ENCODE measurements at regions not wholly inside any gene's neighbourhood (a gene's known extent, or its start where the extent isn't known, plus 50 kb on each side); places are given as distances from the start of the nearest gene placed in this dataset.
"Not testable (repeated sequence)": the region's sequence is repeated elsewhere in the genome, so short reads cannot be mapped to it uniquely, and the experiment has no call there.

DNA sequence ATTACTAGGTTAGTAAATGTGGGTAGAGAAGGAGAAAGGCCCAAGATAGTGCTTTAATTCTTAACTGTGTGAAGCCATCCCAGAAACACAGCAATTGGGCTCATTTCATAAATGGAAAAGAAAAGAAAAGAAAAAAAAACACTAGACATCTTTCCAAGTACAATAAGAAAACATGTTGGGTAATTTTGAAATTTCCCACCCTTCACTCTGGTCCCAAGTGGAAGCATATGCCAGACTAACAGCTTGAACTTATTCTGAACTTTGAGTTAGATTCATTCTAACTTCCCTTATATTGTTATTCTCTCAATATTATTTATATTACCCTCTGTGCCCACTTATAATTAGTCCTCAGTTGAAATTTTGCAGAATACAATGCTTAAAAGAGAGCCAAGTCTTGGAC, 113.4 kb upstream of the GHR start:
- no peak for DNase-seq (ENCODE audit: low spot score)
- TF ChIP-seq, protein P1, sequence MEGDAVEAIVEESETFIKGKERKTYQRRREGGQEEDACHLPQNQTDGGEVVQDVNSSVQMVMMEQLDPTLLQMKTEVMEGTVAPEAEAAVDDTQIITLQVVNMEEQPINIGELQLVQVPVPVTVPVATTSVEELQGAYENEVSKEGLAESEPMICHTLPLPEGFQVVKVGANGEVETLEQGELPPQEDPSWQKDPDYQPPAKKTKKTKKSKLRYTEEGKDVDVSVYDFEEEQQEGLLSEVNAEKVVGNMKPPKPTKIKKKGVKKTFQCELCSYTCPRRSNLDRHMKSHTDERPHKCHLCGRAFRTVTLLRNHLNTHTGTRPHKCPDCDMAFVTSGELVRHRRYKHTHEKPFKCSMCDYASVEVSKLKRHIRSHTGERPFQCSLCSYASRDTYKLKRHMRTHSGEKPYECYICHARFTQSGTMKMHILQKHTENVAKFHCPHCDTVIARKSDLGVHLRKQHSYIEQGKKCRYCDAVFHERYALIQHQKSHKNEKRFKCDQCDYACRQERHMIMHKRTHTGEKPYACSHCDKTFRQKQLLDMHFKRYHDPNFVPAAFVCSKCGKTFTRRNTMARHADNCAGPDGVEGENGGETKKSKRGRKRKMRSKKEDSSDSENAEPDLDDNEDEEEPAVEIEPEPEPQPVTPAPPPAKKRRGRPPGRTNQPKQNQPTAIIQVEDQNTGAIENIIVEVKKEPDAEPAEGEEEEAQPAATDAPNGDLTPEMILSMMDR (IDR thresholded peaks at IDR 0.05; ENCODE audit: borderline replicate concordance, control extremely low read depth, extremely low read depth, insufficient read depth, missing control alignments), result no peak
- in situ Hi-C loops (cut with MboI; ENCODE audit: low sequenced_read_pairs, unreplicated experiment), result no loop called here

DNA sequence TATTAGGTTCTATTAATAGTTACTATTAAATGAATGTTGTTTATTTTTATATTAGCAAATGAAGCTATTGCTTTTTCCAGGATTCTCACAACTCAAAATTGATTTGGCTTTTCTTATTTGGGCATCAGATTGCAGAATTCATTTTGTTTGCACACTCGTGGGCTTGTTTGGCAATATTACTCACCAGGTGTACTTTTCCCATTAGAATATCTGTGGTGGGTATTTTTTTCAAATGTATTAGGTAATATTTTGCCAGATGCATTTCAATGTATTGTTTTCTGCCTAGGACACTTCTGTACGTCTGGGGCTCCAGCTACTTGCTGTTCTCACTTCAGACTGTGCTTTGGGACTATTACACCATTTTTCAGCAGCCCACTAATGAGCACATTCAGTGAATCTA, 108.0 kb upstream of the GHR start:
- TF ChIP-seq, protein P1 (IDR thresholded peaks at IDR 0.05; ENCODE audit: borderline replicate concordance, control extremely low read depth, extremely low read depth, insufficient read depth, missing control alignments), result no peak
- in situ Hi-C loops (cut with MboI; ENCODE audit: low sequenced_read_pairs, unreplicated experiment), result no loop called here

DNA sequence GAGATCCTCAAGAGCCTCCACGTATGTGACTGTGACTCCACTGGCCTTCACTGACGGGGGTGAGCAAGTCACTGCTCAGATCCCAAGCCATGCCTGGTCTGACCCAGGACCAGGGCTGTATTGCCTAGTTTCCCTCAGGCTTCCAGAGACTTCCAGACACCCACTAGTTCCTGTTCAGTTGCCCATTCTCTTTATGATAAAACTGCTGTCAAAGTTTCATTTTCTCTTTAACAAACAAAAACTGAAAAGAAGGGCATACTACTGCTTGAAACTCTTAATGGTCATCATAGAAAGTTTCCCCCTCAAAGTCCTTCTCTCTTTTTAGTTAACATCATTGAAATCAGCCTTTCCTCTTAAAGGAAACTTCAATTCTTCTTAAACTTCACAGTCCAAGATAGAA, 105.7 kb upstream of the GHR start:
- in situ Hi-C loops (cut with MboI; ENCODE audit: low sequenced_read_pairs, unreplicated experiment), result no loop called here
- TF ChIP-seq, protein P1 (IDR thresholded peaks at IDR 0.05; ENCODE audit: borderline replicate concordance, control extremely low read depth, extremely low read depth, insufficient read depth, missing control alignments), result no peak
- DNase-seq (ENCODE audit: low spot score), result no peak

More for the DNA sequence above, 108.0 kb upstream of the GHR start:
- DNase-seq (ENCODE audit: low spot score), result no peak

DNA sequence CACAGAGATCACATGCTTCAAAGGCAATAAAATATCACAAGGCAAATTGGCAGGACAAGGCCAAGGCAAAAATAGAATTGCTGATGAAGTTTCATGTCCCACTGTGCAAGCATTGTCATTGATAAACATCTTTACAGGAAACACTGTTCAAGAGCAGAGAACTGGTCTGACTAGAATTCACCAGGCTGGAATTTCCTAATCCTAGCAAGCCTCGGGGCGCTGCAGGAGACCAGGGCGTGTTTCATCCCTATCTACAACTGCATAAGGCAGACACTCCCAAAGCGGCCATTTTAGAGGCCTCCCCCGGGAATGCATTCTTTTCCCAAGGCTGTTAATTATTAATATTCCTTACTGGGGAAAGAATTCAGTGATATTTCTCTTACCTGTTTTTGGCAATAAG, 103.7 kb upstream of the GHR start:
- DNase-seq (ENCODE audit: low spot score); in situ Hi-C loops (cut with MboI; ENCODE audit: low sequenced_read_pairs, unreplicated experiment): not testable (repeated sequence)

DNA sequence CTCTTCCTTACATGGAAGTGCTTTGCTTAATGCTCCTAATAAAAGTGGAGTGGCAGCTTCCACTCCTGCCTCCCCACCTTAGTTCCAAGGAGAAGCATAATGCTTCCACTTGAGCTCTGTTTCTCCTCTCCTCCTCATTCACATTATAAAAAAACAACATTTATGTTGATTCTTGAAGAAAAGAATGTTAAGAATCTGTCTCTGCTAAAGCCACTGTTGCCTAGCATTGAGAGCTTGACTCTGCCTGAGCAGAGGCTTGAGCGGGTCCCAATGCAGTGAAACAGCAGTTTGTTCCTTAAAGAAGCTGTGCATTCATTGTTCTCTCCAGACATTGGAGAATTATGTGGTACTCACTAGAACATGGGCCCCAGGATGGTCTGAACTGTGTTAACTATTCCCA, 101.5 kb upstream of the GHR start:
- DNase-seq (ENCODE audit: low spot score), result no peak
- in situ Hi-C loops (cut with MboI; ENCODE audit: low sequenced_read_pairs, unreplicated experiment), result no loop called here
- TF ChIP-seq, protein P1 (IDR thresholded peaks at IDR 0.05; ENCODE audit: borderline replicate concordance, control extremely low read depth, extremely low read depth, insufficient read depth, missing control alignments), result no peak

DNA sequence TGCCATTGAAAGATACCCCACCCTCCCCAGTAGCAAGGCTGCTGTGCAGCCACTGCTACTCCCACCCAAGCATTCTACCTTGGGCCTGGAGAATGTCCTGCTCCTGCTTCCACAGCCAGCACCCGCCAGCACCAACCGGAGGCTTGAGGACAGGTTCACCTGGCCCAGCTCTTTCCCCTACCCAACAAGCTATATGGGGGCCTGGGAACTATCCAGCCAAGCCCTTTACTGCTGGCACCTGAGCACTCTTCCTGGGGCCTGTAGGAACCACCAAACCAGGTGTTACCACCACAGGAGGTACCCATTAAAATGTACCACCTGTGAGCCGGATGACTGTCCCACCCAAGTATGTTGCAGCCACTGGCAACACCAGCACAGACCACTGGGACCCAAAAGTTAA, 86.1 kb upstream of the GHR start:
- TF ChIP-seq, protein P1 (IDR thresholded peaks at IDR 0.05; ENCODE audit: borderline replicate concordance, control extremely low read depth, extremely low read depth, insufficient read depth, missing control alignments), result no peak
- no peak for DNase-seq (ENCODE audit: low spot score)
- in situ Hi-C loops (cut with MboI; ENCODE audit: low sequenced_read_pairs, unreplicated experiment), result no loop called here

DNA sequence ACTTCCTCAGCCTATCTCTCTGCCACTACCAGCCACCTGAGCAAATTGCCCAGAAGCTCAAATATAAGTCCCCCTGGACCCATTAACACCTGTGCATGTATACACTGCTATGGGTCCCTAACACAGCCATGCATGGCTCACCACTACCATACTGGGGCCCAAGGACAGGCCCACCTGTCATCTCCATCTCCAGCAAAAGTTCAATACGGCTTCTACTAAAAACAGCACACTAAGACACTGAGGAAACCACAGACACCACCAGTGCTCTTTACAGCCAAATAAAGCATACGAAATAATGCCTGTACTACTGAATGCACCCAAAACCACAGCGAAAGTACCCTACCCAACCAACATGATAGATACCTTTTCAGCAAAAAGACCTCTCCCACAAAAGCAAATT, 85.6 kb upstream of the GHR start:
- TF ChIP-seq, protein P1 (IDR thresholded peaks at IDR 0.05; ENCODE audit: borderline replicate concordance, control extremely low read depth, extremely low read depth, insufficient read depth, missing control alignments), result no peak
- in situ Hi-C loops (cut with MboI; ENCODE audit: low sequenced_read_pairs, unreplicated experiment), result no loop called here
- DNase-seq (ENCODE audit: low spot score), result no peak

All from GM13976 (cell line).